Limb (tissue), 2 donors: ENCODE measurements at regions not wholly inside any gene's neighbourhood (a gene's known extent, or its start where the extent isn't known, plus 50 kb on each side); places are given as distances from the start of the nearest gene placed in this dataset.

ENCODE experiments used
- DNase-seq, 2 donors: peaks; one replicate each; pipeline ENCODE4 v3.0.0-alpha.2; 2016; ENCODE audit errors: extremely low spot score in 2 of 2

DNA sequence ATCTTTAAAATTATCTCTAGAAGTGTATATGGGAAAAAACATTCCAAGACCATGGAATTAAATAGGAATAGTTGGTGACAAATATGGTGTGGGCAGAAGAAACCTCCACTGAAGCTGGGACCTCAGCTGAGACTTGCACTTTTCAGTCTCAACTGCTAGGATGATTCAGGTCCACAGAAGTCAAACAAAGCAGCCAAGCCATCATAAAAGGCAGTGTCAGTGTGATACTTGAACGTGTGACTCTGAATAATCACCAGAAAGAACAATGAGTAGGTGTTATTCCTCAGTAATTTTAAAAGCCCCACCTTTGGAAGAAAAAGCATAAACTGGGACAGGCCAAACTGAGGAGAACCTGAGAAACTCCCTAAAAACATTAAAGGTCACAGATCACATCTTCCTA, 90.7 kb downstream of the ZNF281 start:
- DNase-seq, result no peak

DNA sequence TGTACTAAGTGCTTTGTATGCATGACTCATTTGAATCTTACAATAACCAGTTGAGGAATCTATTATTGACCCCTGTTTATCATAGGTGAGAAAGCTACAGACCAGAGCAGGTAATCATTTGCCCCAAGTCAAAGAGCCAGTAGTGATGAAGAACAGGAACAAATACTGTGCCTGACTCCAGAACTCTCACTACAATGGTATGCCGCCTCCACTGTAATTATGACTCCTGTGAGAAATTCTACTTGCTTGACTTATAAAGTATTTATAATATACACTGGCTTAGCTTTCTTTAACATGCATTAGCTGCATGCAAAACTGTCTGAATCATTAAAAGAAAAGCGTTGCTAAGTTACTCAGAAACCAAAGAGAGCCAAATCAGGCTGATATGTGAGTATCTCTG, 92.6 kb downstream of the ZNF281 start:
- DNase-seq, result no peak

- no peak for DNase-seq
Measured at GRCh38 chr1:200316148-200316803, 93.6 kb downstream of the ZNF281 start.

- no peak for DNase-seq
Measured at GRCh38 chr1:200314085-200314750, 95.6 kb downstream of the ZNF281 start.

- no peak for DNase-seq
Measured at GRCh38 chr1:200311256-200311655, 98.6 kb downstream of the ZNF281 start.

DNA sequence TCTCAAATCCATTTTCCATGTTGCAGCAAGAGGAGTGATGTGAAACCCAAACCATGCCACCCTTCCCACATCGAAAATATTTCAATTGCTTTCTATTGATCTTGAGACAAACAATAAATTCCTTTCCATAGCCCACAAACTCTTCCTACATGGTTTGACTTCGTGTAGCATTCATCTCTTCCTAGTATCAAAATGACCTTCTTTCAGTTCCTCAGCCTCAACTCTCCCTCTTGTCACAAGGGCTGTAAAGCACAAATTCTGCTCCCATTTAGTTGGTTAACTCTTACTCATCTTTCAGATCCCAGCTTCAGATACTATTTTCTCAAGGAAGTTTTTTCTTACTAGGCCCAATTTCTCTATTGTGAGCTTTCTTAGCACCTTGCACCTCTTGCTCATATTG, 99.0 kb downstream of the ZNF281 start:
- DNase-seq, result no peak

DNA sequence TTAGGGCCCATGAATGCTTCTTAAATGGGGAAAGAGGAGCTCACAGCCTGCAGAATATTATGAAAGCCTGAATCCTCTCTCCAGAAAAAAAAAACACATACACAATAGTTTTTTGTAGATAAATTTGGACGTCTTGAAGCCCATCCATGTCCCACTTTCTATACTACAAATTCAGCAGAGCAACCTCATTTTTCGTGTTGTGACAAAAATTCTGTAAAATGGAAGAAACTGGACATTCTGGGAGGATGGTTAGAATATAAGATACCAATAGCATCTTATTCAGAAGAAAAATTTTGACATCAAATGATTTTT, 102.1 kb downstream of the ZNF281 start:
- DNase-seq, result no peak

DNA sequence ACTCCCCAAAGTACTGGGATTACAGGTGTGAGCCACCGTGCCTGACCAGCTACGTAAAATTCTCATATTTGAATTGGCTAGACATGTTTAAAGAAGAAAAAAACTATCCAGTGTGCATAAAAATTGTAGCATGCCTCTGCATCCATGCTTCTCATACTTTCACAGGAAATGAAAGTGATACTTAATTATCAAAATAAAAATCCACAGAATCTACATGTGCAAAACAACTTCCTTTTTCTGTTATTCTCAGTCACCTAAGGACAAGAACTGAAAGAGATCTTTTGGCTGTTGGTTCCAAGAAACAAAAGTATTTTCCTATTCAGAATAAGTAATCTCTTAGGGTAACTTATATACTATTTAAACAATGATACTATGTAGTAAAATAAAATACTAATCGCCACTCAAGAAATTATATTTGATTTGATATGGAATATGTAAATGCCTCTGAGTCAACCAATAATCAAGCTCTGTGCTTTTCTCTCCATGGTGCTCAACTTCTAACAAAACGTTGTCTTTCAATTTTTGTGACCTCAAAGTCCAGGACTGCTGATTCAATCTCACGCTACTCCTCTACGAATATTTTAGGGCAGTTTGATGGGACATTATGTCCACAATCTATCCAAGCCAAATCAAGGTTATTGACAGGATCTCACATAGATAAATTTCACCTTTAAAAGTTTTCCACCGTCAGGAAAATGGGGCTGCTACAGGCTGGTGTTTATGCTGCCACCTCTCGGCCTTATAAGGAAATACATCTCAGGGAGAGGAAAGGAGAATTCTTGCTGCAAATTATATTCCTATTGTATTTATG, 102.7 kb downstream of the ZNF281 start:
- DNase-seq, result no peak

DNA sequence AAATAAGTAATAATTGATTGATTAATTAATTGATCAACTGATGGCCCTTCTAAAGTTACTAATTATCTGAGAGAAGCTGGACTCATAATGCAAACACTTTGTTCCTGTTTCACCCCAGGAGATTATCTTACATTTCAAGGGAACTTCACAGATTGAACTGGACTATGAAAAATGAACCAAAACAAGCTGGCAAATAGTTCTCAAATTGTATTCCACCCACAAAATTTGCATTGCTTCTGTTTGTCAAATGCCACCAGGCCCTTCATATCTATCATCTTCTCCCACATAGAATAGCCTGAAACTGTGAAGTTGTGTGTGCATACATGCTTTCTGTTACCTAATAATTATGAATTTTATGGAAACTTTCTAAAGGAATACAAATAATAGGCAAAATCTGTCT, 104.0 kb downstream of the ZNF281 start:
- no peak for DNase-seq

DNA sequence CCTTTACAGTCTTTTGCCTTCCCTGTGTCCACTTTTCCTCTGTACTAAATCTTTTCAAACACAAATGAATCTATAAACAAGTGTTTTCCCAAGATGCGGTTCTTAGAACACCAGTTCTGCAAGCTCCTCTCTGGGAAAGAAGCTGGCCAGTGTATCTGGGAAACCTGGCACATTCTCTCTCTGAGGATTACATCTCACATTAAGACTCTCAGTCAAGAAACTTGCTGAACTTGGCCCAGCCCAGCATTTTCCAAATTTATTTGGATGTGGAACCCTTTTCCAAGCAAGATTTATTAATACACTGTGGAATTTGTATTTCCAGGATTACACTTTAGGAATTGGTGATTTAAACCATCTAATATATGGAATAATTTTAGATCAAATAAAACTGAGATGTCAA, 105.7 kb downstream of the ZNF281 start:
- DNase-seq, result no peak

DNA sequence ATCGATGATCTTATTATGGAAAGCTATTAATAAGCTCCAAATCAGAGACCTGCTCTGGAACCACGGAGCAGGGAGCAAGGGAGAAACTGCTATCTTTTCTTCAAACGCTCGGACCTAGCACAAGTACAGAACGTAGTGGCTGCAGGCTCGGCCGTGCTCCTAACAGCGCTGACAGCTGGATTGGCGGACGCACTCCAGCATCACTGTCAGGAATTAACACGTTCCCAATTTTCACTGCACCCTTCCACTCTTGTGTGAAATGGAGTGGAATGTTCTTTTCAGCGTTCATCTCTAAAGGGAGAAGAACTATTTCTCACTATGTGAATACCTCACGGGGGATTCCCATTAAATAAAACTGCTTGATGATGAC, 106.9 kb downstream of the ZNF281 start:
- DNase-seq, result no peak

DNA sequence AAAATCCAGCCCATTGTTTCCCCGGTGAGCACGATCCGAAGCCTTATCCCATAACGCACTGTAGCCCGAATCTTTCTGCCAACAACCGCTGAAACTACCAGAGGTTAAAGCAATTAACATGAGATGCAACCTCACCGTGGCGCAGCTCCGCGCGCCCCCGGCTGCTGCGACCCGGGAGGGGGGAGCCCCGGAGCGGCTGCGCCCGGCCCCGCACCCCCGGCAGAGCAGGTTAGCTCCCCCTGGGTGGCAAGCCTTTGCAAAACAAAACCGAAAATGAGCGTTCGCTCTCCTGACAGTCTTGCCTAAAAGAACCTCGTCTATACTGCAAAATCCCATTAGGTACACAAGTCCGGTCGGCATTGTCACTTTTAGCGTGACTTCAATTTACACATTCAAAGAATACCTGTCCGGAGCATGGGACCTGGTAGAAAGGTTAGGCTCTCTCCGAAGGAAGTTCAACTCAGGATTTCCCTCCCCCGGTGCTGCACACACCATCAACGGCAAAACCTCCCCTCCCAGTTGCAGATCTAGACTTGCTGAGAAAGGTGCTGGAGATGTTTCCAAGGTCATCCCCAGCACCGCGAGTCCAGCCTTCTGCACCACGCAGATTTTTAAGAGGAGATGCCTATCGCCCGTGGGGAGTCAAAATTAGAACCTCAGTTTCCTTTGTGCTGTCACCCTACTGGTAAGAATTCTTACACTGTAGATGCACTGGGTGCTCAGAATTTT, 107.5 kb downstream of the ZNF281 start:
- peak in 1 of 2 donors; percentile 50 for DNase-seq

- no peak for DNase-seq
Measured at GRCh38 chr1:200301152-200301551, 108.7 kb downstream of the ZNF281 start.

GRCh38 chr1:200299571-200299970, 110.3 kb downstream of the ZNF281 start:
- no peak for DNase-seq

DNA sequence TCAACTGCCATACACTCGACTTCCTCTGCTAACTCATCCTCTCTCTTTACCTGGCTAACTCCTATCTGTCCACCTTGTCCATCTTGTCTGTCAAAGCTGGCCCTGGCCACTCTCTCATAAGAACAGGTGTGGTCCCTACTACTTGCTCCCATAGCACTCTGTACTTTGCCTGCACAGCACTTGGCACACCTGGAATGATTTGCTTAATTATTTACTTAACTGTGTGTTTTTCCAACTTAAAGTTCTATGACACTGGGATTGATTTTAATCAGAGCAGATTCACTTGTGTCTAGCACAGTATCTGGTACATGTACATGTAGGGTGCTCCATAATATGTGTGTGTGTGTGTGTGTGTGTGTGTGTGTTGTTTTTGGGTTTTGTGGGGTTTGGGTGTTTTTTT, 111.6 kb downstream of the ZNF281 start:
- DNase-seq, result no peak

GRCh38 chr1:200296091-200296661, 113.7 kb downstream of the ZNF281 start:
- no peak for DNase-seq

GRCh38 chr1:200294241-200294640, 115.6 kb downstream of the ZNF281 start:
- DNase-seq, result no peak

GRCh38 chr1:200292699-200293098, 117.1 kb downstream of the ZNF281 start:
- DNase-seq, result no peak

GRCh38 chr1:200291106-200291505, 118.7 kb downstream of the ZNF281 start:
- DNase-seq, result no peak

DNA sequence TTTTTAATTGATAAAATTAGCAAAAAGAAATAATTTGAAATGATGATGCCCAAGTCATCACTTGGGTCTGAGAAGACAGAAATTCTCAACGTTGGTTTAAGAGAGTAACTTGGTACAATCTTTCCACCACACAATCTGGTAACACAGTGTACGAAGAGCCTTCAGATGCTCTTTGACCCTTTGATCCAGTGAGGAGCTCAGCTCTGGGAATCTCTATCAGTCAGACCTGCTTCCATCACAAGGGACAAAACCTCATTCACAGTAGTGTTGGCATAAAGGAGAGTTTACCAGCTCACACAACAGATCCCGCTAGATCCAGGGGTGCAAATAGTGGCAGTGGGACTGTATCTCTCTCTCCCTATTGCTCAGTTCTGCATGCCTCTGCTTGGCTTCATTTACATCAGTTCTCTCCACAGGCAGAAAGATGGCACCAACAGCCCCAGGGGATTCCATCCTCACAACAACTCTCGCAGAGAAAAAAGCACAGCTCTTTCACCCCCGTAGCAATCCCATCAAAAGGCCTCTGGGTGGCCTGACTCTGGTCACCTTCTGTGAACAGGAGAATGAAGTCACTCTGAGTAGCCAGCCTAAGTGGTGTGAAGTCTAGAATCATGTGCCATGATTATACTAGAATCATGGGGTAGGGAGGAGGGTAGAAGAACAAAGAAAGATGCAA, 119.7 kb downstream of the ZNF281 start:
- no peak for DNase-seq

DNA sequence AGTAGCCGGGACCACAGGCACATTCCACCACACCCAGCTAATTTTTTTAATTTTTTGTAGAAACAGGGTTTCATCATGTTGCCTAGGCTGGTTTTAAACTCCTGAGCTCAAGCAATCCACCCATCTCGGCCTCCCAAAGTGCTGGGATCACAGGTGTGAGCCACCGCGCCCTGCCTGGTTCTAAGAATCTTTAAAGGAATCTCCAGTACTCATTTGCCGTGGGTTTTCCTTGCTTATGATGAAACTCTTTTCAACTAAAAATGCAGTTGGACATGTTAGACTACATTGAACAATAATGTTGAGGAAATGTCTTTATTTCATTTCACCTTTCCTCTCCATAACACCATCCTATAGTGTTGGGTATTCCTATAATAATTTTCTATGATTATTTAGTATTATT, 121.6 kb downstream of the ZNF281 start:
- DNase-seq, result no peak
